Bronchial epithelial cell (primary cell): ENCODE measurements at regions not wholly inside any gene's neighbourhood (a gene's known extent, or its start where the extent isn't known, plus 50 kb on each side); places are given as distances from the start of the nearest gene placed in this dataset.

ENCODE experiments used
- DNase-seq: peaks from one replicate; pipeline ENCODE4 v3.0.0-alpha.2; 2010; ENCODE audit warnings: low read depth
- FAIRE-seq: peaks from 2 replicates; lab custom pipeline; 2011; peaks lifted over from hg19 to GRCh38; lab: Jason Lieb, UNC
- H3K27me3 ChIP-seq: 2 replicates; pipeline ENCODE4 v1.5.1; 2011; ENCODE audit warnings: low read length; ENCODE audit not compliant: control insufficient read depth, insufficient read depth
- H3K36me3 ChIP-seq: 2 replicates; pipeline ENCODE4 v1.5.1; 2011; ENCODE audit warnings: low read length; ENCODE audit not compliant: control insufficient read depth, insufficient read depth
- H3K4me3 ChIP-seq: 2 replicates; pipeline ENCODE4 v1.5.1; 2011; ENCODE audit warnings: mild to moderate bottlenecking, low read depth, low read length, control low read depth
- CTCF ChIP-seq: IDR thresholded peaks from 2 replicates; pipeline ENCODE4 v1.5.1; 2011; ENCODE audit warnings: mild to moderate bottlenecking, moderate library complexity, low read length, control low read depth, inconsistent platforms; ENCODE audit not compliant: insufficient read depth, severe bottlenecking

DNA sequence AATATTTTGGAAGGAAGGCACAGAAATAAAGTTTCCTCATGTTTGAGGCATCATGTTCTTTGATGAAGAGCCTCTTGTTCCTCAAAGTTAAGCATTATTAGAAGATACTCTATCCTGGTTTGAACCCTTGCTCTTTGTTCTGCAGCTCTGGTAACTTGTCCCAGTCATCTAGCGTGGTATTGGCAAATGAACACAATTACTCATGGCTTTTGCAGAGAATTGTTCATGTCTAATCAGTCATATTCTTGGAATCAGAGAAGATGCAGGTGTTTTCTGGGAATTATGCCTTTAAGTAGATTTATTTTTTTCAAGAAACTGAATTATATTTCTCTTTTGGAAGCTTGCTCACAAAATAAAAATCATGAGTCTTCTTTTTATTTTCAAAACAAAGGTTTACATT lies 52.9 kb upstream of the HPGDS start:
- H3K4me3 ChIP-seq = no peak overlapping the region
- H3K27me3 ChIP-seq = no peaks in the 10 kb centered on the region
- TF ChIP-seq CTCF = no peak
- peak; percentile 48 for DNase-seq
- FAIRE-seq = no peak
- H3K36me3 ChIP-seq = no peaks in the 10 kb centered on the region

- FAIRE-seq (no peak), DNase-seq (no peak)
- H3K4me3 ChIP-seq = no peak overlapping the region
- no peak for TF ChIP-seq CTCF
- H3K36me3 ChIP-seq = no peaks in the 10 kb centered on the region
- H3K27me3 ChIP-seq = no peaks in the 10 kb centered on the region
Observed at GRCh38 chr4:94396984-94397383, 54.3 kb upstream of the HPGDS start.

- DNase-seq (no peak), FAIRE-seq (peak; percentile 73)
- no peaks in the 10 kb centered on the region for H3K27me3 ChIP-seq
- TF ChIP-seq CTCF = no peak
- H3K36me3 ChIP-seq = no peaks in the 10 kb centered on the region
- no peak overlapping the region for H3K4me3 ChIP-seq
Observed at GRCh38 chr4:94397635-94398034, 54.1 kb upstream of the PDLIM5 start.

GRCh38 chr4:94399277-94399676 lies 52.5 kb upstream of the PDLIM5 start:
- Histone ChIP-seq H3K27me3 (no peaks in the 10 kb centered on the region), H3K36me3 (no peaks in the 10 kb centered on the region), H3K4me3 (no peak overlapping the region)
- DNase-seq (no peak), FAIRE-seq (no peak)
- TF ChIP-seq CTCF = no peak

GRCh38 chr4:94399721-94400120 lies 52.0 kb upstream of the PDLIM5 start:
- no peaks in the 10 kb centered on the region for H3K36me3 ChIP-seq
- H3K27me3 ChIP-seq = no peaks in the 10 kb centered on the region
- H3K4me3 ChIP-seq = no peak overlapping the region
- DNase-seq (no peak), FAIRE-seq (no peak)
- no peak for TF ChIP-seq CTCF

- DNase-seq = no peak
- no peak for TF ChIP-seq CTCF
- FAIRE-seq = no peak
- H3K27me3 ChIP-seq = no peaks in the 10 kb centered on the region
- no peaks in the 10 kb centered on the region for H3K36me3 ChIP-seq
- H3K4me3 ChIP-seq = no peak overlapping the region
Observed at GRCh38 chr4:94400191-94400590, 51.6 kb upstream of the PDLIM5 start.
